Parathyroid adenoma (tissue), 2 donors: ENCODE measurements at regions not wholly inside any gene's neighbourhood (a gene's known extent, or its start where the extent isn't known, plus 50 kb on each side); places are given as distances from the start of the nearest gene placed in this dataset.

ENCODE experiments used
- H2AFZ ChIP-seq: fragments of 300-600 bp; sonication (generic); one replicate; pipeline ENCODE4 v1.7.0; 2017; ENCODE audit warnings: antibody characterized with exemption, mild to moderate bottlenecking
- H3K27ac ChIP-seq: fragments of 300-600 bp; sonication (generic); one replicate; pipeline ENCODE4 v1.7.0; 2017
- H3K27me3 ChIP-seq: fragments of 300-600 bp; sonication (generic); one replicate; pipeline ENCODE4 v1.7.0; 2017; ENCODE audit warnings: low read length; ENCODE audit not compliant: control insufficient read depth, insufficient read depth
- H3K36me3 ChIP-seq: fragments of 300-600 bp; sonication (generic); one replicate; pipeline ENCODE4 v1.7.0; 2017; ENCODE audit warnings: low read length; ENCODE audit not compliant: control insufficient read depth, insufficient read depth
- H3K4me1 ChIP-seq: fragments of 300-600 bp; sonication (generic); one replicate; pipeline ENCODE4 v1.7.0; 2017; ENCODE audit warnings: control low read depth
- H3K4me2 ChIP-seq: fragments of 300-600 bp; sonication (generic); one replicate; pipeline ENCODE4 v1.7.0; 2017; ENCODE audit warnings: low read length
- H3K4me3 ChIP-seq: fragments of 300-600 bp; sonication (generic); one replicate; pipeline ENCODE4 v1.7.0; 2017; ENCODE audit warnings: low read depth, low read length
- H3K79me2 ChIP-seq: fragments of 300-600 bp; sonication (generic); one replicate; pipeline ENCODE4 v1.7.0; 2017; ENCODE audit warnings: control low read depth
- H3K9ac ChIP-seq: fragments of 300-600 bp; sonication (generic); one replicate; pipeline ENCODE4 v1.7.0; 2017; ENCODE audit warnings: mild to moderate bottlenecking
- H3K9me3 ChIP-seq: fragments of 300-600 bp; sonication (generic); one replicate; pipeline ENCODE4 v1.7.0; 2017; ENCODE audit warnings: low read length; ENCODE audit not compliant: control insufficient read depth
- CTCF ChIP-seq: fragments of 300-600 bp; sonication (generic); IDR thresholded peaks from one replicate; pipeline ENCODE4 v1.7.0; 2017; ENCODE audit warnings: antibody characterized with exemption, mild to moderate bottlenecking
- donor health status: primary hyperparathyroidism.

GRCh38 chr11:71080239-71081097 is 171.9 kb downstream of the SHANK2 start:
- Histone ChIP-seq H3K4me2 (no peak overlapping the region), H3K79me2 (no peaks in the 10 kb centered on the region), H3K36me3 (no peaks in the 10 kb centered on the region), H3K4me3 (no peak overlapping the region), H3K4me1 (no peaks in the 10 kb centered on the region), H3K27ac (no peak overlapping the region), H2AFZ (no peak overlapping the region), H3K9ac (no peak overlapping the region), H3K9me3 (no peaks in the 10 kb centered on the region), H3K27me3 (no peaks in the 10 kb centered on the region)
- TF ChIP-seq CTCF, result peak; percentile 21

GRCh38 chr11:71079795-71080194 is 172.6 kb downstream of the SHANK2 start:
- H3K27me3 ChIP-seq, result no peaks in the 10 kb centered on the region

GRCh38 chr11:71078482-71078881 is 173.9 kb downstream of the SHANK2 start:
- no peak overlapping the region for H3K9ac ChIP-seq
- no peaks in the 10 kb centered on the region for H3K79me2 ChIP-seq
- H3K27ac ChIP-seq, result no peak overlapping the region
- H3K9me3 ChIP-seq, result no peaks in the 10 kb centered on the region
- no peaks in the 10 kb centered on the region for H3K4me1 ChIP-seq
- no peak overlapping the region for H2AFZ ChIP-seq
- no peaks in the 10 kb centered on the region for H3K36me3 ChIP-seq
- TF ChIP-seq CTCF, result no peak
- H3K27me3 ChIP-seq, result no peaks in the 10 kb centered on the region
- no peak overlapping the region for H3K4me2 ChIP-seq
- no peak overlapping the region for H3K4me3 ChIP-seq

More at GRCh38 chr11:71079795-71080194, 172.6 kb downstream of the SHANK2 start:
- Histone ChIP-seq H2AFZ (no peak overlapping the region), H3K9ac (no peak overlapping the region), H3K4me2 (no peak overlapping the region), H3K4me1 (no peaks in the 10 kb centered on the region), H3K9me3 (no peaks in the 10 kb centered on the region), H3K36me3 (no peaks in the 10 kb centered on the region), H3K27ac (no peak overlapping the region), H3K79me2 (no peaks in the 10 kb centered on the region), H3K4me3 (no peak overlapping the region)
- TF ChIP-seq CTCF, result no peak

- Histone ChIP-seq H3K4me3 (no peak overlapping the region), H3K4me2 (no peak overlapping the region), H3K27ac (no peak overlapping the region), H2AFZ (no peak overlapping the region), H3K4me1 (no peaks in the 10 kb centered on the region), H3K9me3 (no peaks in the 10 kb centered on the region), H3K36me3 (no peaks in the 10 kb centered on the region), H3K9ac (no peak overlapping the region), H3K27me3 (no peaks in the 10 kb centered on the region), H3K79me2 (no peaks in the 10 kb centered on the region)
- no peak for TF ChIP-seq CTCF
These were observed 175.7 kb downstream of the SHANK2 start for GRCh38 chr11:71076525-71077304.
